HCT116 (cell line): ENCODE measurements at regions not wholly inside any gene's neighbourhood (a gene's known extent, or its start where the extent isn't known, plus 50 kb on each side); places are given as distances from the start of the nearest gene placed in this dataset.

Source experiments
- ATAC-seq: fragments of 200-7000 bp; cut with Tn5 transposase; 2 replicates; pipeline ENCODE4 v1.9.1; 2020; ENCODE audit warnings: mild to moderate bottlenecking, moderate library complexity
- BruUV-seq: library from RNA; stranded (reverse); fragments of 400-500 nt; replicated peaks from 2 replicates; lab custom pipeline; 2021; lab: Mats Ljungman, UMichigan
- CTCF ChIA-PET: fragments of 300-600 bp; sonication (Branson Sonifier 250); formaldehyde crosslinking; loops from one replicate; lab custom pipeline; 2021; ENCODE audit warnings: antibody characterized with exemption; lab: Charles Lee
- POLR2A ChIA-PET: fragments of 300-600, 350-600 bp; sonication (Branson Sonifier 250); formaldehyde crosslinking; loops from one replicate; lab custom pipeline; 2021; ENCODE audit warnings: antibody characterized with exemption; lab: Charles Lee
- RAD21 ChIA-PET, 2 experiments: fragments of 300-600 bp; sonication (Branson Sonifier 250); formaldehyde crosslinking; loops; one replicate each; lab custom pipeline; 2023; ENCODE audit warnings: low total read pairs in 2 of 2; ENCODE audit not compliant: uncharacterized antibody in 2 of 2, unreplicated experiment in 2 of 2, low non-redundant PET in 1 of 2; lab: Charles Lee
- DNase-seq: peaks from one replicate; pipeline ENCODE4 v3.0.0-alpha.2; 2010; ENCODE audit warnings: low read depth, low spot score
- H2AFZ ChIP-seq: fragments of 200-600 bp; shearing (Covaris generic), sonication (generic); 2 replicates; pipeline ENCODE4 v1.6.1; 2017; ENCODE audit warnings: low read depth, mixed run types, mixed read lengths, antibody characterized with exemption, low read length; ENCODE audit not compliant: poor library complexity, severe bottlenecking
- H3K27ac ChIP-seq: 2 replicates; pipeline ENCODE4 v1.5.1; 2012; ENCODE audit warnings: low read depth, low read length
- H3K27me3 ChIP-seq: fragments of 200-600 bp; sonication (generic); 2 replicates; pipeline ENCODE4 v1.6.1; 2016; ENCODE audit warnings: mixed run types, low read length, mixed read lengths; ENCODE audit not compliant: insufficient read depth
- H3K36me3 ChIP-seq, 2 experiments: fragments of 200-500 bp in 1 of 2; fragments of 200-600 bp in 1 of 2; sonication (Bioruptor generic) in 1 of 2; sonication (generic) in 1 of 2; 2 replicates each; pipeline versions ENCODE4 v1.5.1 to v1.6.1; 2014 to 2016; ENCODE audit warnings: low read length in 2 of 2, inconsistent platforms in 1 of 2, mixed read lengths in 1 of 2, mixed run types in 1 of 2; ENCODE audit not compliant: insufficient read depth in 2 of 2, control insufficient read depth in 1 of 2
- H3K4me1 ChIP-seq, 2 experiments: fragments of 200-600 bp in 1 of 2; sonication (generic) in 1 of 2; 2 replicates each; pipeline versions ENCODE4 v1.5.1 to v1.6.1; 2012 to 2017; ENCODE audit warnings: low read length in 2 of 2, inconsistent platforms in 1 of 2, mild to moderate bottlenecking in 1 of 2, mixed read lengths in 1 of 2, mixed run types in 1 of 2, moderate library complexity in 1 of 2; ENCODE audit not compliant: insufficient read depth in 2 of 2, control insufficient read depth in 1 of 2
- H3K4me2 ChIP-seq: fragments of 200-600 bp; sonication (generic); 2 replicates; pipeline ENCODE4 v1.6.1; 2017; ENCODE audit warnings: mixed run types, low read length, mixed read lengths
- H3K4me3 ChIP-seq, 2 experiments: fragments of 200-600 bp in 1 of 2; sonication (generic) in 1 of 2; replicated peaks in 1 of 2; 2 replicates each; pipeline ENCODE4 v1.5.1; 2011 to 2016; ENCODE audit warnings: low read length in 2 of 2, control low read depth in 1 of 2, low read depth in 1 of 2, mild to moderate bottlenecking in 1 of 2, mixed read lengths in 1 of 2, mixed run types in 1 of 2
- H3K79me2 ChIP-seq: fragments of 200-600 bp; sonication (generic); 2 replicates; pipeline ENCODE4 v1.6.1; 2017; ENCODE audit warnings: mild to moderate bottlenecking, mixed run types, low read length, moderate library complexity, mixed read lengths; ENCODE audit not compliant: insufficient read depth
- H3K9ac ChIP-seq: fragments of 200-600 bp; sonication (generic); 2 replicates; pipeline ENCODE4 v1.6.1; 2016; ENCODE audit warnings: low read length, mixed read lengths
- H3K9me2 ChIP-seq: fragments of 200-600 bp; sonication (generic), shearing (Covaris generic); 2 replicates; pipeline ENCODE4 v1.6.1; 2017; ENCODE audit warnings: mixed run types, mild to moderate bottlenecking, moderate library complexity; ENCODE audit not compliant: insufficient read depth
- H3K9me3 ChIP-seq, 2 experiments: fragments of 200-500 bp in 1 of 2; fragments of 200-600 bp in 1 of 2; sonication (Bioruptor generic) in 1 of 2; sonication (generic) in 1 of 2; 2 replicates each; pipeline ENCODE4 v1.6.1; 2014 to 2017; ENCODE audit warnings: low read length in 2 of 2, mixed read lengths in 2 of 2, inconsistent platforms in 1 of 2, low read depth in 1 of 2, mild to moderate bottlenecking in 1 of 2, mixed run types in 1 of 2, moderate library complexity in 1 of 2; ENCODE audit not compliant: control insufficient read depth in 1 of 2, insufficient read depth in 1 of 2
- H4K20me1 ChIP-seq: fragments of 200-600 bp; sonication (generic), shearing (Covaris generic); 2 replicates; pipeline ENCODE4 v1.6.1; 2017; ENCODE audit warnings: mixed run types, mild to moderate bottlenecking, moderate library complexity; ENCODE audit not compliant: insufficient read depth
- CBX3 ChIP-seq: IDR thresholded peaks from 2 replicates; pipeline ENCODE4 v1.6.1; 2012; ENCODE audit warnings: low read depth
- CTCF ChIP-seq, 3 experiments: fragments of 200-600 bp in 1 of 3; sonication (generic) in 1 of 3; IDR thresholded peaks in 2 of 3; conservative IDR thresholded peaks in 1 of 3; 2 replicates each; pipeline ENCODE4 v1.5.1; 2012 to 2017; ENCODE audit warnings: low read depth in 2 of 3, low read length in 2 of 3, antibody characterized with exemption in 1 of 3, borderline replicate concordance in 1 of 3, control low read depth in 1 of 3, mild to moderate bottlenecking in 1 of 3, mixed read lengths in 1 of 3, mixed run types in 1 of 3, moderate library complexity in 1 of 3; ENCODE audit not compliant: insufficient read depth in 1 of 3
- EGR1 ChIP-seq: IDR thresholded peaks from 2 replicates; pipeline ENCODE4 v1.6.1; 2012; ENCODE audit warnings: low read depth
- ELF1 ChIP-seq: IDR thresholded peaks from 2 replicates; pipeline ENCODE4 v1.6.1; 2012; ENCODE audit warnings: low read depth, borderline replicate concordance
- FOSL1 ChIP-seq: IDR thresholded peaks from 2 replicates; pipeline ENCODE4 v1.6.1; 2012; ENCODE audit warnings: low read depth
- POLR2A ChIP-seq: IDR thresholded peaks from 2 replicates; pipeline ENCODE4 v1.7.0; 2011; ENCODE audit warnings: borderline replicate concordance; ENCODE audit not compliant: insufficient read depth, insufficient read length; ENCODE audit errors: extremely low read depth
- POLR2AphosphoS5 ChIP-seq: IDR thresholded peaks from 2 replicates; pipeline ENCODE4 v1.6.1; 2011; ENCODE audit warnings: mild to moderate bottlenecking, low read depth, low read length, moderate library complexity
- RAD21 ChIP-seq: IDR thresholded peaks from 2 replicates; pipeline ENCODE4 v1.6.1; 2012; ENCODE audit warnings: low read depth, mild to moderate bottlenecking
- SP1 ChIP-seq: IDR thresholded peaks from 2 replicates; pipeline ENCODE4 v1.6.1; 2012; ENCODE audit warnings: low read depth
- TCF7L2 ChIP-seq: IDR thresholded peaks from 2 replicates; pipeline ENCODE4 v1.7.0; 2011; ENCODE audit warnings: borderline replicate concordance, inconsistent platforms; ENCODE audit not compliant: insufficient read depth, insufficient read length; ENCODE audit errors: extremely low read depth
- ZBTB33 ChIP-seq: IDR thresholded peaks from 2 replicates; pipeline ENCODE4 v1.6.1; 2011; ENCODE audit warnings: mild to moderate bottlenecking, low read length, moderate library complexity; ENCODE audit not compliant: insufficient replicate concordance; ENCODE audit errors: extremely low read depth
- ZFX ChIP-seq: fragments of 450-650 bp; IDR thresholded peaks from 2 replicates; pipeline ENCODE4 v1.6.1; 2017
- intact Hi-C: fragments of 100-400 bp; cut with micrococcal nuclease; formaldehyde crosslinking; loops from 2 replicates; pipeline ENCODE4 v1.10.0; 2022

GRCh38 chr12:89259821-89260220 lies 92.5 kb downstream of the DUSP6 start:
- no peak for DNase-seq
- Histone ChIP-seq H3K27ac (no peak overlapping the region), H3K79me2 (no peaks in the 10 kb centered on the region), H4K20me1 (no peaks in the 10 kb centered on the region), H3K9ac (no peak overlapping the region), H3K36me3 (no peaks in the 10 kb centered on the region), H3K9me2 (0 out of 2 replicates have a peak, but pooled peaks cover 4% of the 10 kb centered on the region), H3K4me2 (no peak overlapping the region), H3K9me3 (no peaks in the 10 kb centered on the region), H3K27me3 (no peaks in the 10 kb centered on the region), H3K4me3 (no peak overlapping the region), H2AFZ (no peak overlapping the region), H3K4me1 (no peaks in the 10 kb centered on the region)
- RAD21 ChIA-PET = no interaction called here
- POLR2A ChIA-PET = no interaction called here
- TF ChIP-seq EGR1 (no peak), CTCF (IDR thresholded peaks at IDR 0.05 in 2 of 3, conservative IDR thresholded peaks at IDR 0.05 in 1 of 3; ENCODE audit: borderline replicate concordance in 1 of 3, insufficient read depth in 1 of 3, low read depth in 2 of 3, low read length in 2 of 3) (no peak), RAD21 (no peak), ELF1 (no peak), SP1 (no peak), POLR2AphosphoS5 (no peak), FOSL1 (no peak), TCF7L2 (no peak), POLR2A (no peak), ZFX (no peak), ZBTB33 (no peak), CBX3 (no peak)
- CTCF ChIA-PET = no interaction called here
- no TSS peak for BruUV-seq
- no peak for ATAC-seq
- intact Hi-C loops = no loop called here
